ENCODE measurements at regions not wholly inside any gene's neighbourhood (a gene's known extent, or its start where the extent isn't known, plus 50 kb on each side); places are given as distances from the start of the nearest gene placed in this dataset.
"Not testable (repeated sequence)": the region's sequence is repeated elsewhere in the genome, so short reads cannot be mapped to it uniquely, and the experiment has no call there.

- H3K9me3 Mint-ChIP-seq; H3K27ac ChIP-seq (ENCODE audit: low read depth); H3K27me3 ChIP-seq (ENCODE audit: insufficient read depth); H3K4me1 ChIP-seq (ENCODE audit: insufficient read depth); H3K27me3 Mint-ChIP-seq (ENCODE audit: insufficient read depth, low read depth, poor library complexity); H2AFZ ChIP-seq; H3K9me2 ChIP-seq (ENCODE audit: insufficient read depth); H3K79me2 ChIP-seq (replicated peaks; ENCODE audit: insufficient read depth); H3K4me1 Mint-ChIP-seq; DNase-seq (ENCODE audit: low spot score); H4K20me1 ChIP-seq (replicated peaks; ENCODE audit: insufficient read depth); H3K36me3 Mint-ChIP-seq (ENCODE audit: low read depth); H3K27ac Mint-ChIP-seq; H3K4me2 ChIP-seq; H3K4me3 Mint-ChIP-seq; H3F3A ChIP-seq (replicated peaks; ENCODE audit: low read depth); H3K4me3 ChIP-seq; H3K36me3 ChIP-seq (ENCODE audit: insufficient read depth); ATAC-seq: not testable (repeated sequence)
These were observed 141.2 kb upstream of the P2RY1 start for GRCh38 chr3:152693521-152694250.

GRCh38 chr3:152695840-152696239 is 139.1 kb upstream of the P2RY1 start:
- Histone ChIP-seq H3K36me3 (ENCODE audit: insufficient read depth) (no peaks in the 10 kb centered on the region), H3K79me2 (replicated peaks; ENCODE audit: insufficient read depth) (no peaks in the 10 kb centered on the region), H3K4me2 (no peak overlapping the region), H2AFZ (no peak overlapping the region), H3K9me2 (ENCODE audit: insufficient read depth) (peaks cover 18% of the 10 kb centered on the region), H3K27me3 (ENCODE audit: insufficient read depth) (no peaks in the 10 kb centered on the region), H3K4me3 (no peak overlapping the region), H4K20me1 (replicated peaks; ENCODE audit: insufficient read depth) (no peaks in the 10 kb centered on the region), H3F3A (replicated peaks; ENCODE audit: low read depth) (no peaks in the 10 kb centered on the region), H3K4me1 (ENCODE audit: insufficient read depth) (no peaks in the 10 kb centered on the region), H3K27ac (ENCODE audit: low read depth) (no peak overlapping the region)
- Mint-ChIP-seq H3K4me1 (no peaks in the 10 kb centered on the region), H3K36me3 (ENCODE audit: low read depth) (no peaks in the 10 kb centered on the region), H3K27me3 (ENCODE audit: insufficient read depth, low read depth, poor library complexity) (no peaks in the 10 kb centered on the region), H3K27ac (no peak overlapping the region), H3K9me3 (no peaks in the 10 kb centered on the region; the same call in 1 of the 3 replicates), H3K4me3 (no peak overlapping the region)
- ATAC-seq (no peak), DNase-seq (ENCODE audit: low spot score) (no peak)
- TF ChIP-seq ETS1 (IDR thresholded peaks at IDR 0.05): no peak
- no peak for TF ChIP-seq EZH2phosphoT487 (IDR thresholded peaks at IDR 0.05; ENCODE audit: unreplicated experiment)
- TF ChIP-seq CREB1 (CRISPR knock-in tag; IDR thresholded peaks at IDR 0.05; ENCODE audit: low read depth): no peak
- no peak for TF ChIP-seq ZNF462 (CRISPR knock-in tag; IDR thresholded peaks at IDR 0.05)
- no peak for TF ChIP-seq POLR2AphosphoS5 (IDR thresholded peaks at IDR 0.05; ENCODE audit: low read depth)
- TF ChIP-seq EZH2 (IDR thresholded peaks at IDR 0.05; ENCODE audit: low read depth, unreplicated experiment): no peak
- no peak for TF ChIP-seq STAT1 (IDR thresholded peaks at IDR 0.05; ENCODE audit: unreplicated experiment)
- TF ChIP-seq REST (IDR thresholded peaks at IDR 0.05; ENCODE audit: unreplicated experiment): no peak
- no peak for TF ChIP-seq ZNF114 (CRISPR knock-in tag; IDR thresholded peaks at IDR 0.05)
- no peak for TF ChIP-seq NANOG (IDR thresholded peaks at IDR 0.05; ENCODE audit: borderline replicate concordance)
